ENCODE measurements at regions not wholly inside any gene's neighbourhood (a gene's known extent, or its start where the extent isn't known, plus 50 kb on each side); places are given as distances from the start of the nearest gene placed in this dataset.

DNA sequence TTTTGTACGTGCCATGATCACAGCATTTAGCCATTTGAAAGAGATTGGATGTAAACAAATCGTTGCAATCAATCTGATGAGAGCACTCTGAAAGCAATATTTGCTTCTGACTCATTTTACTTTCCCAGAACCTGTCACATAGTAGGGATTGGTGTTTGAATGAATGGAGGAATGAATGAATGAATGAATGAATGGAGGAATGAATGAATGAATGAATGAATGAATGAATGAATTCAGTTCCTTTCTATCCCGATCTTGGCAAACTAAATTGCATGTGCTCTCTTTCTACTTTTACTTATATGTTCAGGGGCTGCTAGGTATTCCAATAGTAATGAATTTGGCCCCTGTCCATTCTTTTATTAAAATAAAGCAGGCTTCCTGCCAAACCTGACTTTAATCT lies 1091.7 kb upstream of the CELF2 start:
- Histone ChIP-seq H3K9me3 (ENCODE audit: control insufficient read depth, insufficient read depth, low read length) (no peaks in the 10 kb centered on the region), H3K4me3 (ENCODE audit: low read depth, low read length) (no peak overlapping the region), H3K27me3 (ENCODE audit: control insufficient read depth, insufficient read depth, low read length) (no peaks in the 10 kb centered on the region), H3K27ac (ENCODE audit: low read depth, low read length) (no peak overlapping the region)
- no peak for DNase-seq (ENCODE audit: low read depth, low spot score)
- TF ChIP-seq, protein P1, sequence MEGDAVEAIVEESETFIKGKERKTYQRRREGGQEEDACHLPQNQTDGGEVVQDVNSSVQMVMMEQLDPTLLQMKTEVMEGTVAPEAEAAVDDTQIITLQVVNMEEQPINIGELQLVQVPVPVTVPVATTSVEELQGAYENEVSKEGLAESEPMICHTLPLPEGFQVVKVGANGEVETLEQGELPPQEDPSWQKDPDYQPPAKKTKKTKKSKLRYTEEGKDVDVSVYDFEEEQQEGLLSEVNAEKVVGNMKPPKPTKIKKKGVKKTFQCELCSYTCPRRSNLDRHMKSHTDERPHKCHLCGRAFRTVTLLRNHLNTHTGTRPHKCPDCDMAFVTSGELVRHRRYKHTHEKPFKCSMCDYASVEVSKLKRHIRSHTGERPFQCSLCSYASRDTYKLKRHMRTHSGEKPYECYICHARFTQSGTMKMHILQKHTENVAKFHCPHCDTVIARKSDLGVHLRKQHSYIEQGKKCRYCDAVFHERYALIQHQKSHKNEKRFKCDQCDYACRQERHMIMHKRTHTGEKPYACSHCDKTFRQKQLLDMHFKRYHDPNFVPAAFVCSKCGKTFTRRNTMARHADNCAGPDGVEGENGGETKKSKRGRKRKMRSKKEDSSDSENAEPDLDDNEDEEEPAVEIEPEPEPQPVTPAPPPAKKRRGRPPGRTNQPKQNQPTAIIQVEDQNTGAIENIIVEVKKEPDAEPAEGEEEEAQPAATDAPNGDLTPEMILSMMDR (IDR thresholded peaks at IDR 0.05; ENCODE audit: low read depth, low read length), result no peak
- ChIA-PET CTCF (no interaction called here), POLR2A (no interaction called here)

DNA sequence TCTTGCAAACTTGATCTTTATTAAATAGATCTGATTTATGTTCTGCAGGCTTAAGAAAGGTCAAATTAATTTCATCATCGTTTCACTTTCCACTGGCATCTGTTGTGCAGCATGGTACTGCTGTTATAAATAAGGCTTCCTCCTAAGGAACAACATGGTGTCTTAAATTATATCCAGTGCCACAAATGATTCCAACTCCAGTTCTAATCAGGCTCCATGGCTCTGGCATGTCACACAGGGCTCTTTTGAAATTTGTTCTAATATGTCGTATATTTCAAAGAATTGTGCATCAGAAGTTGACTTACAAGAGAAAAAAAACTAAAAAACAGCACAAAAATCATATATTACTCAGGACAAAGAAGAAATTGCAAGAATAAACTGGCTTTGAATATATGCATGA lies 1090.8 kb upstream of the CELF2 start:
- POLR2A ChIA-PET, result no interaction called here
- no peak overlapping the region for H3K4me3 ChIP-seq (ENCODE audit: low read depth, low read length)
- H3K27ac ChIP-seq (ENCODE audit: low read depth, low read length), result no peak overlapping the region
- DNase-seq (ENCODE audit: low read depth, low spot score), result no peak
- CTCF ChIA-PET, result no interaction called here
- TF ChIP-seq, protein P1 (IDR thresholded peaks at IDR 0.05; ENCODE audit: low read depth, low read length), result no peak
- H3K9me3 ChIP-seq (ENCODE audit: control insufficient read depth, insufficient read depth, low read length), result no peaks in the 10 kb centered on the region
- H3K27me3 ChIP-seq (ENCODE audit: control insufficient read depth, insufficient read depth, low read length), result no peaks in the 10 kb centered on the region

DNA sequence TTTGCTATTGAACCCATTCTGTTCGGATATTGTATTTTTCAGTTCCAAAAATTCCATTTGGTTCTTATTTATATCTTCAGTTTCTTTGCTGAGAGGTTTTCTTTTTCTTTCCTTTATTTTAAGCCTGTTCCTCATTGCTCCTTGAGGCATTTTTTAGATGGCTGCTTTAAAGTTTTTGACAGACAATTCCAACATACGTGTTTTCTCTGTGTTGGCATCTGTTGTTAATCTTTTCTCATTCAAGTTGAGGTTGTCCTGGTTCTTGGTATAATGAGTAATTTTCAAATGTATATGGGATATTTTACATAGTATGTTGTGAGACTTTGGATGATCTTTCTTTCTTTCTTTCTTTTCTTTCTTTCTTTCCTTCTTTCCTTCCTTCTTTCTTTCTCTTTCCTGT lies 1078.0 kb upstream of the CELF2 start:
- POLR2A ChIA-PET, result no interaction called here
- H3K9me3 ChIP-seq (ENCODE audit: control insufficient read depth, insufficient read depth, low read length), result no peaks in the 10 kb centered on the region
- CTCF ChIA-PET, result no interaction called here
- H3K27me3 ChIP-seq (ENCODE audit: control insufficient read depth, insufficient read depth, low read length), result no peaks in the 10 kb centered on the region
- no peak overlapping the region for H3K27ac ChIP-seq (ENCODE audit: low read depth, low read length)
- TF ChIP-seq, protein P1 (IDR thresholded peaks at IDR 0.05; ENCODE audit: low read depth, low read length), result no peak
- H3K4me3 ChIP-seq (ENCODE audit: low read depth, low read length), result no peak overlapping the region
- DNase-seq (ENCODE audit: low read depth, low spot score), result no peak

DNA sequence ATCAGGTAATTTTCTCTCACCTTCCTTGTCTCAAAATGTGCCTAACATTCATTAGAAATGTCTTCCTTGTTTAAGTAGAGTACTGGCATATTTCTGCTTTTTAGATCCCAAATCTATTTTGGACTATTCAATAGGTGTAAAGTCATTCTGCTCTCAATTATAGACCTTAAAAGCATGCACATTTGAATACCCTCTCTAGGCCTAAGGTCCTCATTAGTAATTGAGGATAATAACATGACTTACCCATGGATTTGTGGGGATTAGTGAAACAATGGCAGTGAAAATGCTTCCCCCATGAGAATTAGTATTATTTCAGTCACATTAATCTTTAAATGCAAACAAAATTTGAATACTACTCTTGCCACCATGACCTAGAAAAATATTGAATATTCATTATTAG lies 1073.0 kb upstream of the CELF2 start:
- Histone ChIP-seq H3K27me3 (ENCODE audit: control insufficient read depth, insufficient read depth, low read length) (no peaks in the 10 kb centered on the region), H3K4me3 (ENCODE audit: low read depth, low read length) (no peak overlapping the region), H3K27ac (ENCODE audit: low read depth, low read length) (no peak overlapping the region), H3K9me3 (ENCODE audit: control insufficient read depth, insufficient read depth, low read length) (no peaks in the 10 kb centered on the region; the same call in 1 of the 2 replicates)
- TF ChIP-seq, protein P1 (IDR thresholded peaks at IDR 0.05; ENCODE audit: low read depth, low read length), result no peak
- ChIA-PET CTCF (no interaction called here), POLR2A (no interaction called here)
- DNase-seq (ENCODE audit: low read depth, low spot score), result no peak

DNA sequence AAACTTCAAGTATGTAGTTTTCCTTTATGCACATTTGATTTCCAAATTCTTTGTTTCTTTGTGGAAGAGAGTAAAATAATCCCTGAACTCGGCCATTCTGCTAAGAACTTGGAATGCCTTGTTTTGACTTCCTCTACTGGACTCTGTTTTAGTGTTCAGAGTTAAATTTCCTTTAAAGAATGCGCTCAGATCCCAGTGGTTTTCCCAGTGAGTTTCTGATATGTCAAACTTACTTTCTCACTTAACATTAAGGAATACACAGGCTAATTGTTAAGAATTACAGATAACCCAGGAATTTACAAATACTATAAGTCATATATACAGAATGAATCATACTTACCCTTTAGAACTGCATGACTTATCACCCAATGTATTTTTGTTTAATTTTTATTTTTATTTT lies 1067.6 kb upstream of the CELF2 start:
- Histone ChIP-seq H3K27me3 (ENCODE audit: control insufficient read depth, insufficient read depth, low read length) (no peaks in the 10 kb centered on the region), H3K9me3 (ENCODE audit: control insufficient read depth, insufficient read depth, low read length) (no peaks in the 10 kb centered on the region; the same call in 1 of the 2 replicates), H3K4me3 (ENCODE audit: low read depth, low read length) (no peak overlapping the region), H3K27ac (ENCODE audit: low read depth, low read length) (no peak overlapping the region)
- ChIA-PET CTCF (no interaction called here), POLR2A (no interaction called here)
- TF ChIP-seq, protein P1 (IDR thresholded peaks at IDR 0.05; ENCODE audit: low read depth, low read length), result no peak
- DNase-seq (ENCODE audit: low read depth, low spot score), result no peak

Measured in AG04450 (cell line).